ENCODE measurements at regions not wholly inside any gene's neighbourhood (a gene's known extent, or its start where the extent isn't known, plus 50 kb on each side); places are given as distances from the start of the nearest gene placed in this dataset.

DNA sequence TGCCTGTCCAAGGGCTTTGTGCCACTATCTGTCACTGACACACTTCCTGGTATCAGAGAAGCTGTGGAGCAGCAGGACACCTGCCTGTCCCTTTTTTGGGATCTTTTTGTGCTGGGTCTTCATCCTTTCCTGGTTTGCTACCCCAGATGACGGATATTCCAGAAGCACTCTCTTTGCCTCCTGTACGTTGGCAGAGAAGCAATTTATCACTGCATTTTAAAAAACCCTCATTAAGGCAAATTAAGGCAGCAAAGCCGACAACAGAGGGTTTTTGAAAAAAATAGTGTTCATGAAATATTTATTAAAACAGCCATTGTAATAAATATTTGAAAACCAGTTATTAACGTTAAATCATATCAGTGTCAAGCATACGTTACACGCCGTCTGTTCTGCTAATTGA lies 209.6 kb upstream of the NTM start:
- TF ChIP-seq CTCF (IDR thresholded peaks at IDR 0.05) (no peak), POLR2A (IDR thresholded peaks at IDR 0.05) (no peak)
